Gastrocnemius medialis (tissue), 4 donors: ENCODE measurements at regions not wholly inside any gene's neighbourhood (a gene's known extent, or its start where the extent isn't known, plus 50 kb on each side); places are given as distances from the start of the nearest gene placed in this dataset.

Experiments used
- POLR2A ChIP-seq, 2 donors: fragments of 450-650 bp; IDR thresholded peaks; one replicate each; pipeline ENCODE4 v1.6.1; 2017; ENCODE audit warnings: antibody characterized with exemption in 2 of 2, mild to moderate bottlenecking in 2 of 2, moderate library complexity in 2 of 2
- TF ChIP-seq, protein P1 (sequence below), 5 experiments: fragments of 450-650 bp in 3 of 5; fragments of 200-600 bp in 2 of 5; sonication (generic) in 2 of 5; IDR thresholded peaks in 4 of 5; conservative IDR thresholded peaks in 1 of 5; 1 replicate in 4 of 5; 2 replicates in 1 of 5; pipeline ENCODE4 v1.5.1; 2016 to 2019; ENCODE audit warnings: antibody characterized with exemption in 5 of 5, mild to moderate bottlenecking in 3 of 5, moderate library complexity in 3 of 5

DNA sequence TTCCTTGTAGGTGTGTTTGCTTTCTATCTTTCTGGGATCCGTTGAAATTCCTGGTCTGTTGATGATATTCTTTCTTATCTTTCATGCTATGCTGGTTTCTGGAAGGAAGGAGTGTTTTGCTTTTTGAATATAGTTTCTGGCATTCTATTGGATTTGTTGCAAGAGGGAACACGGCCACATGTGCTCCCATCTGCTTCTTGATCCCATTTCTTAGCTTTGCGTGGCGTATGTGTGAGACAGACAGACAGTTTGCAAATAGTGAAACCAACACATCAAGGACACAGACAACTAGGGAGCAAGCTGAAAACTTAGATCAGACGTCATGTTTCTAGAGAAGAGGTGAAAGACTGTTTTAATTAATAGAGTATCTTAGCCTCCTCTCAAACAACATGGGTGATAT, 261.9 kb upstream of the PUDP start:
- TF ChIP-seq, protein P1, sequence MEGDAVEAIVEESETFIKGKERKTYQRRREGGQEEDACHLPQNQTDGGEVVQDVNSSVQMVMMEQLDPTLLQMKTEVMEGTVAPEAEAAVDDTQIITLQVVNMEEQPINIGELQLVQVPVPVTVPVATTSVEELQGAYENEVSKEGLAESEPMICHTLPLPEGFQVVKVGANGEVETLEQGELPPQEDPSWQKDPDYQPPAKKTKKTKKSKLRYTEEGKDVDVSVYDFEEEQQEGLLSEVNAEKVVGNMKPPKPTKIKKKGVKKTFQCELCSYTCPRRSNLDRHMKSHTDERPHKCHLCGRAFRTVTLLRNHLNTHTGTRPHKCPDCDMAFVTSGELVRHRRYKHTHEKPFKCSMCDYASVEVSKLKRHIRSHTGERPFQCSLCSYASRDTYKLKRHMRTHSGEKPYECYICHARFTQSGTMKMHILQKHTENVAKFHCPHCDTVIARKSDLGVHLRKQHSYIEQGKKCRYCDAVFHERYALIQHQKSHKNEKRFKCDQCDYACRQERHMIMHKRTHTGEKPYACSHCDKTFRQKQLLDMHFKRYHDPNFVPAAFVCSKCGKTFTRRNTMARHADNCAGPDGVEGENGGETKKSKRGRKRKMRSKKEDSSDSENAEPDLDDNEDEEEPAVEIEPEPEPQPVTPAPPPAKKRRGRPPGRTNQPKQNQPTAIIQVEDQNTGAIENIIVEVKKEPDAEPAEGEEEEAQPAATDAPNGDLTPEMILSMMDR (IDR thresholded peaks at IDR 0.05 in 4 of 5, conservative IDR thresholded peaks at IDR 0.05 in 1 of 5), result no peak
- no peak for TF ChIP-seq POLR2A (IDR thresholded peaks at IDR 0.05)
